ENCODE measurements at regions not wholly inside any gene's neighbourhood (a gene's known extent, or its start where the extent isn't known, plus 50 kb on each side); places are given as distances from the start of the nearest gene placed in this dataset.

DNA sequence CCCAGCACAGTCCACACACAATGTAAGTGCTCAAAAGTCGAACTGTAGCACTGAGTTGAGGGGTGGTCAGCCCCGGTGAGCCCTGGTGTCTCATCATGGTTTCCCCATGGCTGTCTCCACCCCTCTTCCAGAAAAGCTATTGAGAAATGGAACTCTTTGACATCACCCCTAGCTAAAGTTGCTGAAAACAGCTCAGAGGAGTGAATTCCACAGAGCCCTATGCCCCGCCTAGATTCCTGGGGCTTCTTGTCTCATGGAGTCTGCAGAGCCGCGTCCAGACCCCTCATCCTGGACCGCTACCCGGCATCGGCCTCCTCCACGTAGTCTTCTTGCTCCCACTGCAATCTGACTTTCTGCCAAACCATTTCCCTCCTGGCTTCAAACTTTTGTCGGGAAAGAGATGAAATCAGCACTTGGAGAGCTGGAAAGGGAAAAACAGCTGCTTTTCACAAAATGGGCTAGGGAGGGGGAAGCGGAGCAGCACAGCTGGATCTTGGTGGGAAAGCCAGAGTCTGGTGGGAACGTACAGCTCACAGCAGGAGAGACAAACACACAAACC, 132.2 kb downstream of the SNX5 start:
- TF ChIP-seq, protein P1, sequence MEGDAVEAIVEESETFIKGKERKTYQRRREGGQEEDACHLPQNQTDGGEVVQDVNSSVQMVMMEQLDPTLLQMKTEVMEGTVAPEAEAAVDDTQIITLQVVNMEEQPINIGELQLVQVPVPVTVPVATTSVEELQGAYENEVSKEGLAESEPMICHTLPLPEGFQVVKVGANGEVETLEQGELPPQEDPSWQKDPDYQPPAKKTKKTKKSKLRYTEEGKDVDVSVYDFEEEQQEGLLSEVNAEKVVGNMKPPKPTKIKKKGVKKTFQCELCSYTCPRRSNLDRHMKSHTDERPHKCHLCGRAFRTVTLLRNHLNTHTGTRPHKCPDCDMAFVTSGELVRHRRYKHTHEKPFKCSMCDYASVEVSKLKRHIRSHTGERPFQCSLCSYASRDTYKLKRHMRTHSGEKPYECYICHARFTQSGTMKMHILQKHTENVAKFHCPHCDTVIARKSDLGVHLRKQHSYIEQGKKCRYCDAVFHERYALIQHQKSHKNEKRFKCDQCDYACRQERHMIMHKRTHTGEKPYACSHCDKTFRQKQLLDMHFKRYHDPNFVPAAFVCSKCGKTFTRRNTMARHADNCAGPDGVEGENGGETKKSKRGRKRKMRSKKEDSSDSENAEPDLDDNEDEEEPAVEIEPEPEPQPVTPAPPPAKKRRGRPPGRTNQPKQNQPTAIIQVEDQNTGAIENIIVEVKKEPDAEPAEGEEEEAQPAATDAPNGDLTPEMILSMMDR (IDR thresholded peaks at IDR 0.05): no peak
- TF ChIP-seq POLR2A (IDR thresholded peaks at IDR 0.05): no peak
